ENCODE measurements at regions not wholly inside any gene's neighbourhood (a gene's known extent, or its start where the extent isn't known, plus 50 kb on each side); places are given as distances from the start of the nearest gene placed in this dataset.

DNA sequence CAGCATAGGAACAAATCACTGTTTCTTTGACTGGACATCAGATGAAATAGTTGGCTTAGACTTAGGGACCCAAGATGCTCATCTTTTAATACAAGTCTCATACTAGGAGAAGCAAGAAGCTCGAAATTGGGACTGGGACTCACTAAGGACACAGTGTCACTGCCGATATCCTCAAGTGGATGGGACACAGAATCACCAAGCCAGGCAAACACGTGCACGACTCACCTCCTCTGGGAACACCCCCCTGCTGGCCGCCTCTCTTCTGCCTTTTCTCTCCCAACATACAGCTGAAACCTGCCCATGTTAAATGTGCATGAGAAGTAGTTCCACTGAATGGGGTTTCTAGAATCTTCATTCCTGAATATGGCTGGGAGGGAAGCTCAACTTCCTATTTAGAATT lies 106.6 kb upstream of the FAM204A start:
- intact Hi-C loops (cut with micrococcal nuclease) = no loop called here
- WGBS (ENCODE audit: insufficient coverage, low coverage, missing lambda C conversion rate) = 6% methylated on average over 2 of the region's 5 CpGs
- BruUV-seq (replicated peaks) = no TSS peak
- peaks cover 0 to 14% of the 10 kb centered on the region in 2 experiments; a peak in 2 of 5 replicates for H3K27me3 ChIP-seq (ENCODE audit: control insufficient read depth in 2 of 2, insufficient read depth in 2 of 2, low read length in 2 of 2)
- ChIA-PET POLR2A (no interaction called here), CTCF (ENCODE audit: low intra/inter-chr PET ratio) (no interaction called here)
- no peak for TF ChIP-seq ZNF277 (CRISPR knock-in tag; IDR thresholded peaks at IDR 0.05; ENCODE audit: borderline replicate concordance)
- 0 out of 2 replicates have a peak, but pooled peaks have one; percentile 12 for TF ChIP-seq BHLHE40 (IDR thresholded peaks at IDR 0.05; ENCODE audit: low read length)
- TF ChIP-seq, protein P1, sequence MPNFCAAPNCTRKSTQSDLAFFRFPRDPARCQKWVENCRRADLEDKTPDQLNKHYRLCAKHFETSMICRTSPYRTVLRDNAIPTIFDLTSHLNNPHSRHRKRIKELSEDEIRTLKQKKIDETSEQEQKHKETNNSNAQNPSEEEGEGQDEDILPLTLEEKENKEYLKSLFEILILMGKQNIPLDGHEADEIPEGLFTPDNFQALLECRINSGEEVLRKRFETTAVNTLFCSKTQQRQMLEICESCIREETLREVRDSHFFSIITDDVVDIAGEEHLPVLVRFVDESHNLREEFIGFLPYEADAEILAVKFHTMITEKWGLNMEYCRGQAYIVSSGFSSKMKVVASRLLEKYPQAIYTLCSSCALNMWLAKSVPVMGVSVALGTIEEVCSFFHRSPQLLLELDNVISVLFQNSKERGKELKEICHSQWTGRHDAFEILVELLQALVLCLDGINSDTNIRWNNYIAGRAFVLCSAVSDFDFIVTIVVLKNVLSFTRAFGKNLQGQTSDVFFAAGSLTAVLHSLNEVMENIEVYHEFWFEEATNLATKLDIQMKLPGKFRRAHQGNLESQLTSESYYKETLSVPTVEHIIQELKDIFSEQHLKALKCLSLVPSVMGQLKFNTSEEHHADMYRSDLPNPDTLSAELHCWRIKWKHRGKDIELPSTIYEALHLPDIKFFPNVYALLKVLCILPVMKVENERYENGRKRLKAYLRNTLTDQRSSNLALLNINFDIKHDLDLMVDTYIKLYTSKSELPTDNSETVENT (CRISPR knock-in tag; IDR thresholded peaks at IDR 0.05) = no peak
- in situ Hi-C loops (cut with MboI) = no loop called here
- no peak for FAIRE-seq
- H3K9me1 ChIP-seq (ENCODE audit: control insufficient read depth, insufficient read depth, low read length) = no peaks in the 10 kb centered on the region
- no peak overlapping the region for H3K4me2 ChIP-seq (ENCODE audit: insufficient read depth, low read length)
- H2AFZ ChIP-seq (ENCODE audit: low read depth, low read length) = no peak overlapping the region
- ATAC-seq = no peak
- H3K27ac ChIP-seq (ENCODE audit: extremely low read depth, low read depth, low read length) = no peak overlapping the region
- no peaks in the 10 kb centered on the region for H3K9me3 ChIP-seq (replicated peaks; ENCODE audit: control insufficient read depth, insufficient read depth, low read depth, low read length)
- H3K9ac ChIP-seq (ENCODE audit: insufficient read depth in 1 of 2, low read depth in 2 of 2, low read length in 2 of 2) = no peak overlapping the region
- no peak for DNase-seq (ENCODE audit: extremely low read depth in 1 of 4, low spot score in 3 of 4)
- no peaks in the 10 kb centered on the region for H4K20me1 ChIP-seq (replicated peaks; ENCODE audit: control insufficient read depth, insufficient read depth, low read length)
- H3K4me1 ChIP-seq (replicated peaks in 1 of 2; ENCODE audit: control insufficient read depth in 2 of 2, insufficient read depth in 2 of 2, low read length in 2 of 2) = no peaks in the 10 kb centered on the region
- no peaks in the 10 kb centered on the region for H3K36me3 ChIP-seq (ENCODE audit: control insufficient read depth, insufficient read depth, low read length)
- H3K4me3 ChIP-seq = no peak overlapping the region
- no peaks in the 10 kb centered on the region for H3K79me2 ChIP-seq (ENCODE audit: control insufficient read depth, insufficient read depth, low read length)

Measured in K562 (cell line).